GOT3 (cell line): ENCODE measurements at regions not wholly inside any gene's neighbourhood (a gene's known extent, or its start where the extent isn't known, plus 50 kb on each side); places are given as distances from the start of the nearest gene placed in this dataset.

ENCODE experiments used
- DNase-seq: peaks from one replicate; lab custom pipeline; 2025; ENCODE audit warnings: mixed read lengths; lab: John Stamatoyannopoulos, UW

DNA sequence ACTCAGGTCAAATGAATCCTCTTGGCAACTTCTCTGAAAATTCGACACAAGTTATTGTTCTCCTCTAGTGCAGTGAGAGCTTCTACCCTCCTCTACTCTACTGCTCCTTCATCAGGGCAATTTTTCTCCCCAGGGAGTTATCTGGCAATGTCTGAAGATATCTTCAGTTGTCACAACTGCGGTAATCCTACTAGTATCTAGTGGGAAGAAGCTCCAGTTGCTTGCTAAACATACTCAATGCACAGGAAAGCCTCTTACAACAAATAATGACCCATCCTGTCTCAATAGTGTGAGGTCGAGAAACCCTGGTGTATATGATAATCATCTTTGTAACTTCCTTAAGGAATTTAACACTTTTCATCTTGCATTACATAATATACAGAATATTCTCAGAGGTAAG, 1147.6 kb downstream of the IGSF11 start:
- no peak for DNase-seq

DNA sequence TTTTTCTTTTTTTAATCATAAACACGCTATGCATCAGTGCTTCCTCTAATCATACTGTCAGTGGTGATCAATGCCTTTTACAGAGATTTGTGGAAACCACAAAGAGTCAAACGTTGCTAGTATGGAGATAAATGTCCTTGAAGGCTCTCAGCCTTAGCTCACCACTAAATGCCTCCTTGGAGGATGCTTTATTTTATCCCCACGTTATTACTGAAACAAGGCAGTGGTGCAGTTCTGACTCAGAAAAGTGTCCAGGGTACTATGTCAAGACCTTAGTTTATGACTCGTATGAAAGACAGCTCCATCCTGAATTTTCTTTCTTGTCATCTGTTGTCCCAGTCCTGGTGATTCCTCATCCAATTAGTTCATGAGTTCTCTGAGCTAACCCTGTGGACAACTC, 1146.7 kb downstream of the IGSF11 start:
- DNase-seq: no peak

DNA sequence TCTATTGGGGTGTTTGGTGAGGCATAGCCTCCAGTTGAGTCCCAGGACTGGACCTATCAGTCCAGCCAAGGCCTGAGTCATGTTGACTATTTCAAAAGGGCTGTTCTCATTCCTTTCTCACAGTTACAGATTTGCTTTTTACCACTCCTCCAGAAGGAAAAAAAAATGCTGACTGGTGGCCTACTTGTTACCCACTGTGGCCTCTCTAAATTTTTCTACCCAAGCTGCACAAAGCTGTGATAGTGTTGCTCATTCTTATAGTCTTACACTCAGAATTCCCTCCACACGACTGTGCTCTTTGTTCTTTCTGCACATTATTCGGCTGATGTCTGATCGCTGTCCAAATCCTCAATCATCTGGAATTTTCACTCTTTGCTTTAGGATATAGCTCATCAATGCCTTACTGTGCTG, 1142.2 kb downstream of the IGSF11 start:
- no peak for DNase-seq

DNA sequence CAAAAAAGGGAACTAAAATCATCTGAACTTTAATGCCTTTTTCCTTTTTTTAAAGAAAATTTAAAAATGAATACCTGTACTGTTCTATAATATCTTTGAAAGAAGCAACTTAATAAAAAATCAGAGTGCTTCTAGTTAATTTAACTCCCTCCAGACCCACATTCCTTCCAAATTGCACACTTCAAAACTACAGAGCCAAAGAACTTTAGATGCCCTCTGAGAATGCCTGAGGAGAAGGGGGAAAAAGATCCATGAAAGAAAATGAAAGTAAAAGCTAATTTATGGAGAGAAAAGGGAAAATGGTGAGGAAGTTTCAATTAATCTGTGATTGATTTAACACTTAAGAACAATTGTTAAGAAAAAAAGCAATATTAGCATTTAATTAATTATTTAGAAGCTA, 1141.6 kb downstream of the IGSF11 start:
- no peak for DNase-seq

DNA sequence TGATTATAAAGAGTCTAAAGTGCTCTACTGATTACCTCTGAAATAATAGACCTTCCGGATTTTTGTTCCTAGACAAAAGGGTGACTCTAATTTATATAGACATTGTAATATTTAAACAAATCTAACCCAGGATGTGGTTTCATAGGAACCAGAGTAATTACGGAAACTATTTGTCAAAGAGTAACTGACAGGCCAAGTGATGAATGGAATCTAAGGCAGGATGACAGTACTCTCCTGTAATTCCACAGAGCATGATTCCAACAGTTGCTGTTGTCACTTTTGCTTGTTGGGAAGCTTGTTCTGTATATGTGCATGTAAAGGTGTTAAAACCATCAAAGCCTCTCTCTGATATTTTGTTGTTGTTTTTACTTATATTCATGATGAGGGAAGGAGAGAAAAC, 1141.0 kb downstream of the IGSF11 start:
- DNase-seq: no peak

DNA sequence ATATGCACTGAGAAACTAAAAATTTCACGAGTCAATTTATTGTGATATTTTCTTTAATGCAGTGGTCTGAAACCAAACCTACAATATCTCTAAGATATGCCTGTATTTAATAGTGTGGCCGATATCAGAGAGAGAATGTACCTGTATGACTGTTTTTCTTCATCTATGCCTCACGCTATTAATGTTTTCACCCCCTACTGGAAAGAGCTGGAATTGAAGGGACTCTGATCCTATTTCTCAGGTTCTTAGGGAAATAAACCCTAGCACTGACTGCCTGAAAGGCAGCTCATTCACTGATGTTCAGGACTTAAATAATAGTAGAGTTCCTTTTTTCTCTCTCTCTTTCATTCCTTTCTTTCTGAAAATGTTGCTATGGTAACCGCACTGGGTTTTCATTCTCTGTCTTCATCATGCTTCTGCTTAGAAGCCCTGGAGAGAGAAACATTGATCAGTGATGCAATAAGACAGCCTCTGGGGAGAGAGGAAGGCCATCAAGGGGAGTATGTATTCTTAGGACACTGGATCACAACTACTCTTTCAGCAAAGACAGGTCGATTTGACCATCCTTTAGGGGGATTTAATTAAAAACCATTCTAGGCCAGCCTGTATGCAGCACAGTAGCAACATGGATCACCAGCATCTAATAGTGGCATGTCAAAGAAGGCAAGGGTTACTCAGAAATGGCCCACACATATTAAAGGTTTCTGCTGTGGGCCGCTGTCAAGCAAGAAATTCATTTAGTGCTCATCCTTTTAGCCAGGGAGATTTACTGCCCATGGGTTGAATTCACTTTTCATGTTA, 1135.7 kb downstream of the IGSF11 start:
- no peak for DNase-seq

DNA sequence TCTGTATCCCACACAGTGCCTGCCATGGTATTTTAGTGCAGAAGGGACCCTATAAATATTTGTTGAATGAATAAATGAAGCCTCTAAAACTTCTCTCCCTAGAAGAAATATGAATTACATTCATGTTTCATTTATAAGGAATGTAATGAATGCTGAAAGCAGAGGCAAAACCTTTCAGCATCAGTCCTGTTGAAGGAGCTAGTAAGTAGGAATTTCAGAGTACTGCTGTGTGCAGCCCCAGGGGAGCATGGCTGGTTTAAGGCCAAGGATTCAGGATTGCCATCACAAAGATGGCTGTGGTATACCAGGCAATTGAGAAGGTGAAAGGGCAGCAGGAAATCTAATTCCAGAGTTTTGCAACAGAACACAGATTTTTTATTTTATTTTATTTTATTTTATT, 1131.4 kb downstream of the IGSF11 start:
- DNase-seq: peak; percentile 46

DNA sequence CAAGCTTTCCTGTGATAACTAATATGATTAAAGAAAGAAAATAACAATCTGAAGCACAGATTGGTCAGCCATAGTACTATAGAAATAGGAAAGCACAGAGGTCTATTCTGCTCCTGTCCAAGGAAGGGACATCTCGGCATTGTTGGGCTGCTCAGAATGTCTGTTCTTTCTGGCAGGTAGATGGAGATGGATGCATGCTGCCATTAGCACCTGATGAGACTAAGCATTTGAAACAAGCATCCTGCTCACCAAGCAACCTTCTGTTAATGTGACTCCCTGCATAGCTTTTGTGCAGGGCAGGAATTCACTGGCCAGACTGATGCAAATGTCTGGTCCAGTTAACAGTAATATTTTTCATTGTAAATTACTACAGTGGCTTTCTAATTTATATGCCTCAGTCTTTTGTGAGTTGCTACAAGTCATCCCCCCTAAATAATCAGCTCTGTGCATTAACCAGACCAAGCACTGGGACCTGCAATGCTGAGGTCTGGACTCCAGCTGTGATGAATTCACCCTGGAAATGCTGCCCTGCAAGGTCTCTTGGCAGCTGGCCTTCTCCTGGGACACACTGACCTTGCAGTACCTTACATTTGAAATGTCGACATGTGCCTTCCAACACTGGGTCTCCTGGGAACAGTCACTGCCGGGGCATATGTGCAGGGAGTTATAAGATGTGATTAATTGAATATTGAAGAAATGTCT, 1123.7 kb downstream of the IGSF11 start:
- DNase-seq: no peak

DNA sequence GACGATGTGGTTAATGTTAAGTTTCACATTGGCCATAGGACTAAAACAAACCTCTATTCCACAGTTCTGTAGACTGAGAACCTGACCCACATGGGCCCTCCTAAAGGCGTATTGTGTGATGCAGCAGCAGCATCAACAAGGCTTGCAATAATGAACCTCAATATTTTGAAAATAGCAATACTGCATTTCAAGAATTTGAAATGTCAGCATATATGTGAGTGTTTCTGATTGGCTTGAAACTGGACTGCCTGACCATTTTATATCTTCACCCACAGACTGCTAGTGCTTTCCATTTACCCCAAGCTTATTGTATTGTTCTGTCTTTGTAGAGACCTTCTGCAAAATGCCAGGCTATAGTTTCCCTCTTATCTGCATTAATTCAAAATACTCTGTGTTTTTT, 1122.3 kb downstream of the IGSF11 start:
- DNase-seq: no peak

DNA sequence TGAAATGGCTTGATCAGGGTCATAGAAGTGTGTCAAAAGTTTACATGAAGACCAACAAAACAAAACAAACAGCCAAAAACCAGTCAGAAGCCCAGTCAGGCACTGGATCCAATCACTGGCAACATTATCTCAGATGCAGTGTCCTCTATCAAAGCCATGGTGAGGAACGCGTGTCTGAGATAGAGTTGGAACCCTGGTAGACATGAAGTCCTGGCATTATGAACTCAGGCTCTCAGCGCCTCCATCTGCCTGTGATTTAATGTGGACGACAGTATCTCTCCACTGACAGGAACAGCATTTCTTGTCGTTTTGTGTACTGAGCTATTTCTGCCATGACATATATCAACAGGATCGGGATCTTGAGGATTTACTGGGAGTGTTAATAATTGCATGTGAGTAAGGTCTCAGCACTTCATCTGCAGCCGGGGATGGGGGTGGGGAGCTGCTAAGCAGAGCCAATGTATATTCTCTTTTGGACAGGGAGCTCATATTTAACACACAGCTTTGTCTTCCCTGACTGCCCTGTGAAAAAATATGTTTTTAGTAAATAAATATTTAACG, 1120.0 kb downstream of the IGSF11 start:
- DNase-seq: no peak

DNA sequence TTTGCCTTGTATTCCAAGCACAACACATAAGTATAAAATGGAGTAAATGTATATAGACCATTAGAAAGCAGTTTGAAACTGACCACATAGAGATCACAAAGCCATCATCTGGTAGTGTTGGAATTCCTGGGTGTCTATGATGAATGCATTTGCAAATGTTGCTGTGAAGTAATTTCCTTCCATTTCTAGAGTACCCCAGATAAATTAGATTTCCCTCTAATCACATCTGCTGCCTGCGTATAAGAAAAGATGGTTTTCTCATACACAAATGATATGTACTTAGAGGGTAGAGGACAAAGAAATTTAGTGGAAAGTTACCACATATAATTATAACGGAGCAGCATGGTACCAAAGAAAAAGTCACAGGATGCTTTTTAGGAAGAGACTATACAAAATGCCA, 1117.8 kb downstream of the IGSF11 start:
- no peak for DNase-seq

DNA sequence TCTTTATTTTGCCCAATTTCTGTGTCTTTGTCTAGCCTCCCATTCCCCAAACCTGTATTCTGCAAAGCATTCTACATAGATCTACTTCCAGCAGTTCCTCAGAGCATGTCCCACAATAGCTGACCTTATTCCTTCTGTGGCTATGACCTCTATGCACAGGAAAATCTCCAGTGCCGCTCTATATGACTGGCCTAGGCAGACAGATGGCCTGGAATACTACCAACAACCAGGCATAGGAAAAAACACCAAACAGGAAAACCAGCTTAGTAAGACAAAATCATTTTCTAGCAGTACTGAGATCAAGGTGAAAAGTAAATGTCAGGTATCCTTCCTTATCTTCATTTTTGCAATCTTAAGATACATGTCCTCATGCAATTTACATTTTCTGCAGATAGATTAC, 1115.0 kb downstream of the IGSF11 start:
- no peak for DNase-seq

DNA sequence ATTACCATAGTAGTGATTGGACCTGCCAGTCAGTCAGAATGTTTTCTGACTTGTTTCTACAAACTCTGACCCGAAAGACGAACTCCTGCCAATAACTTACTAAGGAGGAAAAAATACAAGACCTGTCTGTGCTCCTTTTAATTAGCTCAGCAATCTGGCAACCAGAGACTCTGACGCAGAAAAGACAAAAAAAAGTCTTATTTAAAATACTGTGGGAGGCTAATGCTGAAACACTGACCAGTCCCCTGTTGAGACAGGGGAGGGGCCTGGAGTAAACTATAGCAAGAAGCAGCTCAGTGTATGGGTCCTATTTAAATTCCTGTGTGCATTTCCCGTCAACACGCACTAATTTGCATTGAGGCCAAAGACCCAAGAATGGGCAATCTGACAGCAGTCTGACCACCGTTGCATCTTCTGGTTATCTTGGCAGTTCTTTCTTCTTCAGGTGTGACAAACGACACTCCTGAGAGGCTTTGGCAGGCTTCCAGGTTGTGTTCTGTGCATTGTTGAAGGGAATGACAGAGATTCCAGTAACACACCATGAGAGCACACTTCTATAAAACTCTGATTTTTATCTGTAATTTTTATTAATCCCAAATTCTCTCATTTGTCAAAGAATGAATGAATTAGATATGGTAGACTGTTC, 1114.3 kb downstream of the IGSF11 start:
- no peak for DNase-seq

DNA sequence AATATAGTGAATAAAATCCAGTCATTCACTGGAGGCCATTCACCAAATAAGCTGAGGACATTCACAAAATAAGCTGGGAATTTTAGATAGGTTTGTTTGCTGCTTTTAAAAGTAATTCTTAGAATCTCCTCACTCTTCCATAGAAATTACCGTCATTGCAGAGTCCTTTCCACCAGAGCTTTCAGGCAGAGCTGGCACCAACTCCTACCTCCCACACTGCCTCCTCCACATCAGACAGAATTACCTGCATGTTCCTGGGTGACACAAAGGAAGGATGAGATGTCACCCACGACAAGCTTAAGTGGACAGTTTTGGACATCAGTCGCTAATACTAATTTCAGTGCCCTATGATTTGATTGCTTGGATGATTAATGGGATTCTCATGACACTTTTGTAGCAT, 1113.2 kb downstream of the IGSF11 start:
- DNase-seq: no peak

DNA sequence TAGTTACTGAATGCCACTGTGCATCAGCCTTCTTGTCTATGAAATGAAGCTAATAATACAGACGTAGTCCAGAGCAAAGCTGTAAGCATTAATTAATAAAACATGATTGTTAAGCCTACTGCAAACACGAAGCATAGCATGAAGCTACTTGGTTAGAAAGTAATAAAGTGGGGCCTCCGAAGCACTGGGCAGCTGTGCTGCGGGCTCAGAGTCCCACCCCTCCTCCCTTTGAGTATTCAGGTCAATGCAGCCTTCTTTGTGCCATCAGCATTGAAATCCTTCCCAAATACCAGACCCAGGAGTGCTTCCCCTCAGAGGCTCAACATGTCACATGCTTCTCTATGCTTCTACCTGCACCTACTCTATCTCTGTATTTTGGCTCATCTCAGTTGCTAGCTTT, 1112.6 kb downstream of the IGSF11 start:
- no peak for DNase-seq

DNA sequence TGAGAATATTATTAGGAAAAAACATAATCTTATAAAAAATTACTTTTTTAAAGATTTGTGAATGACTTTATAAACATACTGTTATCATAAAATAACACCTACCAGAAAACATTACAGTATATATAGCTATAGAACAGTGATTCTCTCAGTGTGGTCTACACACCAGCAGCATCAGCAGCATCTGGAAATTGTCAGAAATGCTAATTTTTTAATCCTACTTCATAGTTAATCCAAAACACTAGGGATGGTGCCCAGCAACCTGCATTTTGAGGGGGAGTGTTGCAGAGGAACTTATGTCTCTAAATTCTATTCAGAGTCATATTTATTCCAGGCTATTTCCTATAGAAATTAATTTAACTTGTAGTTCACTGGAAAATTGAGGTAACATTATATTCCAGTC, 1107.8 kb downstream of the IGSF11 start:
- DNase-seq: no peak

DNA sequence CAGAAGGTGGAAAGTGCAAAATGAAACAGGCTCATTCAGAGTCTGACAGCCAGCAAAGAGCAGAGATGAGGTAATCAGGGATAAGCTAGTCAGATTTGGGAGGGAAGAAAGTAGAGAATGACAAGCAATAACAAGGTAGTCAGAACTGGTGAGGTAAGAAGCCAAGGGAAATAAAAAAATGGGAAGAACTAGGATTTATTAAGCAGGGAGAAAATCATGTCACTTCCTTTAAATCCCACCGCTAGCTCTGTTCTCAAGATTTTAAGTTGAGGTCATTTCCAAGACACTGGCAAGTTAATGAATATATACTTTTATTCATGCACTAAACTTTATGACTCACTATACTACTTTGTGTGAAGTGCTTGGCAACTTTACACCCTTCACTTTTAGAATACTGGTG, 1106.8 kb downstream of the IGSF11 start:
- no peak for DNase-seq

DNA sequence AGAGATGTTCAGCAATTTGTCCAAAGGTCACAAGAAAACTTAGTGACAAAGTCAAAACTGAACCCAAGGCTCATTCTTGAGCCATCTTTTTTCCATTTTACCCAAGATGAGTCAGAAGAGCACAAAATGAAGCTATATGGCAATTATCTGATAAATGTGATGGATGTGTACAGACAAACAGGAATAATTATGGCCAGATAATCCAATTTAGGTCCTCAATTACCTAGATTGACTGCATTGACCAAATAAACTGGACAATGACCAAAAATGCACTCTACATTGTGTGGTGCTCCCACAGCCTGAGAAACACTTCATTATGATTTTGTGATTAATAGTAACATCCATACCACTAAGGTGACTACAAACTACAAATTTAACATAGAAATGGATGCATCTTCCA, 1105.8 kb downstream of the IGSF11 start:
- DNase-seq: no peak

DNA sequence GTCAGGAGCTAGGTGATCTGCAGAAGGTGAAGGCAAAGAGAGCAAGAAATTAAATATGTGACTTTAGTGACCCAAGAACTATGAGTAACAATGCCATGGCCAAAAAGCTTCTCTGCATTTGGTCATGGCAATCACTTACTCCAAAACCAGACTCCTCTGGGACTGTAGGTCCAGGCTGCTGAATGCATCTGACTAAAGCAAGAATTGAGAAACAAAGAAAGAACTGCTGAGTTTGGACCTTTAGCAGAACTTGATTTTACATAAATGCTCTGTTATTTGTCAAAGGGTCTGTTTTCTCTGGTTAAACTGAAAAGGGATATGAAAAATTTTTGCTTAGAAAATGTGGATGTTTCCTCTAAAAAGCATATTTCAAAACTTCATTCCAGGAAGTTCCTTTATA, 1102.2 kb downstream of the IGSF11 start:
- no peak for DNase-seq

DNA sequence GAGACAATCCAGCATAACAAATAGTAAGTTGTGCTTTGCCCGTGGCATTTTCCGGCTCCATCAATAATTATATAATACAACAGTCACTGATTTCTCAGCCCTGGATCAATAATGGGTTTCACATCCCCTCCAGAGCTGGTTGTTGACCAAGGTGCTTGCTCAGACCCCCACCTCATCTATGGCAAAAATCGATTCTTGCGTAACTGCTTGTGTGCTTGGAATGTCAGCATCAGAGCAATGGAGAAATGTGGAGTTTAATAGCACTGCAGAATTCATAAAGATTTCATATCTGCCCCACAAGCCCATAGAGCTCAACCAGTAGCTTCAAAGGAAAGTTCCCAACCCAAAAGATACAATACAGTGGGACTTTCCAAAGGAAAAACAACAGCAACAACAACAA, 1098.5 kb downstream of the IGSF11 start:
- DNase-seq: no peak

DNA sequence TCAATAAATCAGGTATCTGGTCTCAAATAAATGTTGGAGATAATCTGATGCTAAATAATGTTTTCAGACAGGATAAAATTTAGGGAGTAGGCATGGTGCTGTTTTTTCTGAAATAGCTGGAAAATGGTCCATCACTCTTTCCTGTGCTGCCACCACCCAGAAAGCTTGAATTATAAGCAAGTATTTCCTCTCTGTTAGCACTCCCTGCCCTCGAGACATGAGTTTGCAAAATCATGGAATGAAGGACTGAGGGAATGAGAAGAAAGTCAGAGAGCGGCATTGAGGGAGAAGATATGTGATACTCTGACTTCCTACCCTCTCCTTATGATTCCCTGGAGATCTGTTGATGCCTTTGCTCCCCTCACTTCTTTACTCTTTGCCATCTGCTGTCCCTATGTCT, 1095.7 kb downstream of the IGSF11 start:
- no peak for DNase-seq

DNA sequence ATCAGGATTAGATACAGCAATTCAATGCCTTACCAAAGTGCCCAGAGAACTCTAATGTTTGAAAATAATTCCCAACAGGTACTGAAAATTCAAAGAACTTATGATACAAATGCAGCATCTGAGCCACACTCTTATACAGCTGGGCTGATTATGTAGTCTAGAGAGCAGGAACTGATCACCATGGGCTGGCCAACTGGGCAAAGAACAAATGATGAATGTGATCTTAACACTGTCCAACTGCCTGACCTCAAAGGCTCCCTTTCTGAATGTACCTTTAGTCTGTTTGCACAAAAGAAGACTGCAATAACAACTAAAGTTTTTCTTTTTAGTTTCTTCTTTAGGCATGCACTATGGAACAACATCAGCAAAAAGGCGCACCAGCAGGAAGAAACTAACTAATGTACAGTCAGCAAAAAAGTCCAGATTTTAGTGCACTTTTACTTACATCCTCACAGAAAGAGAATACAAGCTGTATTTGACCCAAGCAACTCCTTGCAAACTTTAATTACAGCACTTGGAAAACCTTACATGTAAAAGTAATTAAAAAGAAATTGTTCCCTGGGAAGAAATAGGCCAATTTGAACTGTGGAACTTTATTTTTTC, 1095.1 kb downstream of the IGSF11 start:
- DNase-seq: no peak

DNA sequence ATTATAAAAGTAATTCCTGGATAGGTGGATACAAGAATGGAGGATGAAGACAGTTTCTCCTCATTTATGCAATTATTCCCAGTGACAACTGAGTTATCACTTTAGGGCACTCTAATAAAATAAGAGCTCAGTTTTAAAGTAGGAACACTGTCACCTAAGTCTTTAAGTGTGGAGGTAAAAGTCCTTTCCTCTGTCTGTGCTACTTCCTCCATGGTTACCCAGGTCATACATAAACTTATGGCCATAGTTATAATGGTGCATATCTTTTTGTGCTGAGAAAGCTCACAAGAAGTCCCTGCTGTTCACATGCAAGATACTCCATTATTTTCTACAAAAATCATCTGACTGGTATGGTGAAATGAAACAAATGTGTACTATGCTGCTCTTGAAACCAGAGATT, 1093.6 kb downstream of the IGSF11 start:
- DNase-seq: no peak
